NCI-H146 treated with DMSO at 0.1 percent for 48 hours (cell line): ENCODE measurements at regions not wholly inside any gene's neighbourhood (a gene's known extent, or its start where the extent isn't known, plus 50 kb on each side); places are given as distances from the start of the nearest gene placed in this dataset.
"Not testable (repeated sequence)": the region's sequence is repeated elsewhere in the genome, so short reads cannot be mapped to it uniquely, and the experiment has no call there.

ENCODE experiments used
- DNase-seq: peaks from one replicate; lab custom pipeline; 2025; ENCODE audit not compliant: unreplicated experiment; lab: John Stamatoyannopoulos, UW

GRCh38 chr14:43471595-43471994 lies 1035.5 kb downstream of the FSCB start:
- DNase-seq, result peak; percentile 44

- no peak for DNase-seq
Measured at GRCh38 chr14:43464968-43465367, 1042.1 kb downstream of the FSCB start.

- no peak for DNase-seq
Measured at GRCh38 chr14:43449291-43449690, 1057.8 kb downstream of the FSCB start.

- DNase-seq, result no peak
Measured at GRCh38 chr14:43438056-43438455, 1069.0 kb downstream of the FSCB start.

GRCh38 chr14:43418324-43418723 lies 1088.8 kb downstream of the FSCB start:
- no peak for DNase-seq

- DNase-seq, result no peak
Measured at GRCh38 chr14:43413084-43413483, 1094.0 kb downstream of the FSCB start.

- DNase-seq, result no peak
Measured at GRCh38 chr14:43411841-43412240, 1095.2 kb downstream of the FSCB start.

GRCh38 chr14:43410631-43411030 lies 1096.5 kb downstream of the FSCB start:
- DNase-seq, result no peak

GRCh38 chr14:43408472-43408871 lies 1098.6 kb downstream of the FSCB start:
- DNase-seq, result no peak

- DNase-seq, result no peak
Measured at GRCh38 chr14:43407706-43408105, 1099.4 kb downstream of the FSCB start.

GRCh38 chr14:43406931-43407330 lies 1100.2 kb downstream of the FSCB start:
- no peak for DNase-seq

GRCh38 chr14:43399289-43399688 lies 1107.8 kb downstream of the FSCB start:
- DNase-seq, result no peak

GRCh38 chr14:43370565-43370896 lies 1136.6 kb downstream of the FSCB start:
- not testable (repeated sequence) for DNase-seq

GRCh38 chr14:43369710-43370564 lies 1137.1 kb downstream of the FSCB start:
- peak; percentile 13 for DNase-seq

- no peak for DNase-seq
Measured at GRCh38 chr14:43362586-43362985, 1144.5 kb downstream of the FSCB start.

GRCh38 chr14:43361751-43362150 lies 1145.3 kb downstream of the FSCB start:
- DNase-seq, result no peak

GRCh38 chr14:43360239-43360638 lies 1146.8 kb downstream of the FSCB start:
- no peak for DNase-seq

- no peak for DNase-seq
Measured at GRCh38 chr14:43359317-43359716, 1147.8 kb downstream of the FSCB start.

GRCh38 chr14:43356979-43357545 lies 1150.0 kb downstream of the FSCB start:
- no peak for DNase-seq

- no peak for DNase-seq
Measured at GRCh38 chr14:43356382-43356781, 1150.7 kb downstream of the FSCB start.

GRCh38 chr14:43341921-43342320 lies 1165.2 kb downstream of the FSCB start:
- DNase-seq, result no peak

GRCh38 chr14:43338713-43339112 lies 1168.4 kb downstream of the FSCB start:
- no peak for DNase-seq

- no peak for DNase-seq
Measured at GRCh38 chr14:43336351-43336750, 1170.7 kb downstream of the FSCB start.
